ENCODE measurements at regions not wholly inside any gene's neighbourhood (a gene's known extent, or its start where the extent isn't known, plus 50 kb on each side); places are given as distances from the start of the nearest gene placed in this dataset.

GRCh38 chr7:81140775-81141174 is 221.9 kb upstream of the SEMA3C start:
- H3K9ac ChIP-seq (ENCODE audit: low read depth, low read length, poor library complexity, severe bottlenecking): no peak overlapping the region
- H3K36me3 ChIP-seq (ENCODE audit: insufficient read depth, low read length): no peaks in the 10 kb centered on the region
- TF ChIP-seq, protein P1, sequence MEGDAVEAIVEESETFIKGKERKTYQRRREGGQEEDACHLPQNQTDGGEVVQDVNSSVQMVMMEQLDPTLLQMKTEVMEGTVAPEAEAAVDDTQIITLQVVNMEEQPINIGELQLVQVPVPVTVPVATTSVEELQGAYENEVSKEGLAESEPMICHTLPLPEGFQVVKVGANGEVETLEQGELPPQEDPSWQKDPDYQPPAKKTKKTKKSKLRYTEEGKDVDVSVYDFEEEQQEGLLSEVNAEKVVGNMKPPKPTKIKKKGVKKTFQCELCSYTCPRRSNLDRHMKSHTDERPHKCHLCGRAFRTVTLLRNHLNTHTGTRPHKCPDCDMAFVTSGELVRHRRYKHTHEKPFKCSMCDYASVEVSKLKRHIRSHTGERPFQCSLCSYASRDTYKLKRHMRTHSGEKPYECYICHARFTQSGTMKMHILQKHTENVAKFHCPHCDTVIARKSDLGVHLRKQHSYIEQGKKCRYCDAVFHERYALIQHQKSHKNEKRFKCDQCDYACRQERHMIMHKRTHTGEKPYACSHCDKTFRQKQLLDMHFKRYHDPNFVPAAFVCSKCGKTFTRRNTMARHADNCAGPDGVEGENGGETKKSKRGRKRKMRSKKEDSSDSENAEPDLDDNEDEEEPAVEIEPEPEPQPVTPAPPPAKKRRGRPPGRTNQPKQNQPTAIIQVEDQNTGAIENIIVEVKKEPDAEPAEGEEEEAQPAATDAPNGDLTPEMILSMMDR (conservative IDR thresholded peaks at IDR 0.05; ENCODE audit: low read length): no peak
- TF ChIP-seq EZH2phosphoT487 (IDR thresholded peaks at IDR 0.05; ENCODE audit: borderline replicate concordance): no peak

DNA sequence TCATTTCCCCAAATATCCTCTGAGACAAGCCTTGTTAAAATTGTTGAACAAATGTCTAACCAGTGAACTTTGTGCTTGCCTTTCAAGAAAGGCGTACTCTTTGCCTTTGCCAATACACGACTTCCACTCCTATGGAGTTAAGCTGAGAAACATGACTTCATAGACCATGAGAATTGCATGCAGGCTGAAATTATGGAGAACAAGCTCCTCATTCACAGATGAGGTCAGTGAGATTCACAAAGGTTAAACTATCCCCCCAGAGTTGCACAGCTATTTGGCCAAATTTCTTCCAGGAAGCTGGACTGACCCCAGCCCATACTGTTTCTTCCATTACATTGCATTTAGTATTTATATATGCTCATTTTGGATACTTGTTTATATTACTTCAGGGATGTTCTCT is 221.4 kb upstream of the SEMA3C start:
- H3K9ac ChIP-seq (ENCODE audit: low read depth, low read length, poor library complexity, severe bottlenecking): no peak overlapping the region
- no peaks in the 10 kb centered on the region for H3K36me3 ChIP-seq (ENCODE audit: insufficient read depth, low read length)
- H2AFZ ChIP-seq (ENCODE audit: low read length): no peak overlapping the region
- H3K79me2 ChIP-seq (ENCODE audit: insufficient read depth, low read length): no peaks in the 10 kb centered on the region
- H3K9me2 ChIP-seq (replicated peaks; ENCODE audit: low read depth, low read length): no peaks in the 10 kb centered on the region
- H3K27me3 ChIP-seq (ENCODE audit: insufficient read depth, low read length, poor library complexity, severe bottlenecking): no peaks in the 10 kb centered on the region
- H3K4me2 ChIP-seq (ENCODE audit: low read depth, low read length, poor library complexity, severe bottlenecking): no peak overlapping the region
- H4K20me1 ChIP-seq (ENCODE audit: insufficient read depth, low read length, poor library complexity, severe bottlenecking): no peaks in the 10 kb centered on the region
- H3F3A ChIP-seq (ENCODE audit: low read depth): no peaks in the 10 kb centered on the region
- H3K9me3 ChIP-seq (ENCODE audit: insufficient read depth, low read depth, low read length): no peaks in the 10 kb centered on the region
- no peak overlapping the region for H3K4me3 ChIP-seq (ENCODE audit: low read length, poor library complexity, severe bottlenecking)
- no peak for TF ChIP-seq EZH2phosphoT487 (IDR thresholded peaks at IDR 0.05; ENCODE audit: borderline replicate concordance)
- TF ChIP-seq, protein P1 (conservative IDR thresholded peaks at IDR 0.05; ENCODE audit: low read length): no peak
- H3K4me1 ChIP-seq (ENCODE audit: insufficient read depth, low read length, poor library complexity, severe bottlenecking): no peaks in the 10 kb centered on the region

More at GRCh38 chr7:81140775-81141174, 221.9 kb upstream of the SEMA3C start:
- Histone ChIP-seq H3K79me2 (ENCODE audit: insufficient read depth, low read length) (no peaks in the 10 kb centered on the region), H3K9me3 (ENCODE audit: insufficient read depth, low read depth, low read length) (no peaks in the 10 kb centered on the region), H3F3A (ENCODE audit: low read depth) (no peaks in the 10 kb centered on the region), H3K27me3 (ENCODE audit: insufficient read depth, low read length, poor library complexity, severe bottlenecking) (no peaks in the 10 kb centered on the region), H3K4me1 (ENCODE audit: insufficient read depth, low read length, poor library complexity, severe bottlenecking) (no peaks in the 10 kb centered on the region), H4K20me1 (ENCODE audit: insufficient read depth, low read length, poor library complexity, severe bottlenecking) (no peaks in the 10 kb centered on the region), H3K4me2 (ENCODE audit: low read depth, low read length, poor library complexity, severe bottlenecking) (no peak overlapping the region), H3K9me2 (replicated peaks; ENCODE audit: low read depth, low read length) (no peaks in the 10 kb centered on the region), H3K4me3 (ENCODE audit: low read length, poor library complexity, severe bottlenecking) (no peak overlapping the region), H2AFZ (ENCODE audit: low read length) (no peak overlapping the region)

- no peak for TF ChIP-seq EZH2phosphoT487 (IDR thresholded peaks at IDR 0.05; ENCODE audit: borderline replicate concordance)
- TF ChIP-seq, protein P1 (conservative IDR thresholded peaks at IDR 0.05; ENCODE audit: low read length): no peak
- no peaks in the 10 kb centered on the region for H3K27me3 ChIP-seq (ENCODE audit: insufficient read depth, low read length, poor library complexity, severe bottlenecking)
- no peaks in the 10 kb centered on the region for H3K79me2 ChIP-seq (ENCODE audit: insufficient read depth, low read length)
- no peaks in the 10 kb centered on the region for H3K9me3 ChIP-seq (ENCODE audit: insufficient read depth, low read depth, low read length)
- no peaks in the 10 kb centered on the region for H3K36me3 ChIP-seq (ENCODE audit: insufficient read depth, low read length)
- no peaks in the 10 kb centered on the region for H4K20me1 ChIP-seq (ENCODE audit: insufficient read depth, low read length, poor library complexity, severe bottlenecking)
- H2AFZ ChIP-seq (ENCODE audit: low read length): no peak overlapping the region
- no peaks in the 10 kb centered on the region for H3K4me1 ChIP-seq (ENCODE audit: insufficient read depth, low read length, poor library complexity, severe bottlenecking)
- H3K4me3 ChIP-seq (ENCODE audit: low read length, poor library complexity, severe bottlenecking): no peak overlapping the region
- H3K9ac ChIP-seq (ENCODE audit: low read depth, low read length, poor library complexity, severe bottlenecking): no peak overlapping the region
- no peak overlapping the region for H3K4me2 ChIP-seq (ENCODE audit: low read depth, low read length, poor library complexity, severe bottlenecking)
- H3F3A ChIP-seq (ENCODE audit: low read depth): no peaks in the 10 kb centered on the region
- no peaks in the 10 kb centered on the region for H3K9me2 ChIP-seq (replicated peaks; ENCODE audit: low read depth, low read length)
Observed at GRCh38 chr7:81138870-81139269, 220.0 kb upstream of the SEMA3C start.
